ENCODE measurements at regions not wholly inside any gene's neighbourhood (a gene's known extent, or its start where the extent isn't known, plus 50 kb on each side); places are given as distances from the start of the nearest gene placed in this dataset.

DNA sequence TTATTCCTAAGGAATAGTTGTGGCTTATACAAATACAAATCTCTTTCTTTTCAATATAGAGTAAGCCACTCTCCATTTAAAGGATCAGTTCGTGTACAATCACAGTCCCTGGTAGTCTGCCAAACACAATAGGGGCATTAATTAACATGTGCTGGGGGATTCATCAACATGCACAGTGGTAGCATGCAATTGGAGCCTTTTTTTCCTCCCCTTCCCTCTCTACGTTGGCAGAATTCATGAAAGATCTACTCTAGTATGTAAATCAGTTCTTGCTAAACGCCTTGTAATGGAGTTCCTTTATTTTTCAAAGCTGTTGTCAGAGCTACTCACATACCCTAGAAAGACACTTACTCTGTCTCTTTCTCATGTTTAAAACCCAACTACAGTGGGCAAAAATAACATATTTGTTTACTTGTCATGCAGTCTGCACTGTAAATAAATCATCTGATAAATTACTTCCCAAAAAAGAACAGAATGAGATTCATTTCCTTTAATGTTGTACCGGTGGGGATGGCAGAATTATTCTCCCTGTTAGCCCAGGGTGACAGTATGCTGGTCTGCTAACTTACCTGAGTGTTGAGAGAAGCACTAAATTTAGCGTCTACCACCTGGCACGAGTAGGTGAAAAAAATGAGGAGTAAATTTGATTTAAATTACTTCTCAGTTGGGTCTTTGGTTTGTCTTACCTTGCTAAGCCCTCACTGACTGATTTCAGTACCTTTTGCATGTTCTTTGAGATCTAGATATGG lies 341.5 kb upstream of the CCNH start:
- TF ChIP-seq, protein P1, sequence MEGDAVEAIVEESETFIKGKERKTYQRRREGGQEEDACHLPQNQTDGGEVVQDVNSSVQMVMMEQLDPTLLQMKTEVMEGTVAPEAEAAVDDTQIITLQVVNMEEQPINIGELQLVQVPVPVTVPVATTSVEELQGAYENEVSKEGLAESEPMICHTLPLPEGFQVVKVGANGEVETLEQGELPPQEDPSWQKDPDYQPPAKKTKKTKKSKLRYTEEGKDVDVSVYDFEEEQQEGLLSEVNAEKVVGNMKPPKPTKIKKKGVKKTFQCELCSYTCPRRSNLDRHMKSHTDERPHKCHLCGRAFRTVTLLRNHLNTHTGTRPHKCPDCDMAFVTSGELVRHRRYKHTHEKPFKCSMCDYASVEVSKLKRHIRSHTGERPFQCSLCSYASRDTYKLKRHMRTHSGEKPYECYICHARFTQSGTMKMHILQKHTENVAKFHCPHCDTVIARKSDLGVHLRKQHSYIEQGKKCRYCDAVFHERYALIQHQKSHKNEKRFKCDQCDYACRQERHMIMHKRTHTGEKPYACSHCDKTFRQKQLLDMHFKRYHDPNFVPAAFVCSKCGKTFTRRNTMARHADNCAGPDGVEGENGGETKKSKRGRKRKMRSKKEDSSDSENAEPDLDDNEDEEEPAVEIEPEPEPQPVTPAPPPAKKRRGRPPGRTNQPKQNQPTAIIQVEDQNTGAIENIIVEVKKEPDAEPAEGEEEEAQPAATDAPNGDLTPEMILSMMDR (IDR thresholded peaks at IDR 0.05), result no peak
- TF ChIP-seq POLR2AphosphoS5 (IDR thresholded peaks at IDR 0.05), result no peak

Measured in sigmoid colon (tissue), 4 donors.